WERI-Rb-1 (cell line): ENCODE measurements at regions not wholly inside any gene's neighbourhood (a gene's known extent, or its start where the extent isn't known, plus 50 kb on each side); places are given as distances from the start of the nearest gene placed in this dataset.

Experiments used
- DNase-seq: peaks from one replicate; pipeline ENCODE4 v3.0.0-alpha.2; 2020
- H3K27ac ChIP-seq: fragments of 250-450 bp; sonication (Bioruptor Pico); 2 replicates; pipeline ENCODE4 v1.5.1; 2020; ENCODE audit warnings: mild to moderate bottlenecking, moderate library complexity
- H3K27me3 ChIP-seq: fragments of 250-450 bp; sonication (Bioruptor Pico); 2 replicates; pipeline ENCODE4 v1.5.1; 2021; ENCODE audit warnings: mild to moderate bottlenecking, low read depth, moderate library complexity; ENCODE audit not compliant: insufficient read depth, severe bottlenecking
- H3K36me3 ChIP-seq: fragments of 250-450 bp; sonication (Bioruptor Pico); 2 replicates; pipeline ENCODE4 v1.5.1; 2020; ENCODE audit warnings: mild to moderate bottlenecking, moderate library complexity
- H3K4me3 ChIP-seq: 2 replicates; pipeline ENCODE4 v1.5.1; 2011; ENCODE audit warnings: low read depth, mild to moderate bottlenecking, control low read depth, low read length
- H3K9me3 ChIP-seq: fragments of 250-450 bp; sonication (Bioruptor Pico); 2 replicates; pipeline ENCODE4 v1.5.1; 2021; ENCODE audit warnings: mild to moderate bottlenecking, moderate library complexity; ENCODE audit not compliant: severe bottlenecking
- CTCF ChIP-seq: IDR thresholded peaks from 2 replicates; pipeline ENCODE4 v1.5.1; 2011; ENCODE audit warnings: low read depth, mild to moderate bottlenecking, control low read depth, inconsistent platforms, low read length

DNA sequence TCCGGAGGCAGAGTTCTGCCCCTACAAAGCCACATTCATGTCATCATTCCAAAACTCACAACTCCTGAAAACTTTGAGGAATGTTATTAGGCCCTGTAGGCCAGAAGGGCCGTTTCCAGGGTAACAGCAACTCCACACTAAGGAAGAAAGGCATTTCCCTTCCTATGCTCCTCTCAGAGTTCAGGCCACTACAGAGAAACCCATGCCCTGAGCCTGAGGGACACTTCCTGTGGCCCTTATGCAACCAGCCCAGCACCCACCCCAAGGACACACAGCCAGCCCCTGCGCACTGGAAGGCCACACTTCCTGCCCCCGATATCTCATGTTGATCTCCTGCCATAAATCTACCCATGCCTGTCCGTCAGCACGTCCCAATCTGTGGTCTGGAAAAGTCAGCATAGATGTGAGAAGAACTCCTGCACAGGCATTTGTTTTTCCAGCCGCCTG lies 289.3 kb downstream of the BCOR start:
- Histone ChIP-seq H3K27me3 (no peaks in the 10 kb centered on the region), H3K36me3 (no peaks in the 10 kb centered on the region), H3K27ac (no peak overlapping the region), H3K4me3 (no peak overlapping the region), H3K9me3 (peaks cover 5% of the 10 kb centered on the region)
- DNase-seq: no peak
- no peak for TF ChIP-seq CTCF

GRCh38 chrX:39809331-39809730 lies 288.4 kb downstream of the BCOR start:
- no peak overlapping the region for H3K27ac ChIP-seq
- no peak for DNase-seq
- no peak for TF ChIP-seq CTCF
- no peaks in the 10 kb centered on the region for H3K36me3 ChIP-seq
- H3K27me3 ChIP-seq: no peaks in the 10 kb centered on the region
- peaks cover 5% of the 10 kb centered on the region for H3K9me3 ChIP-seq
- H3K4me3 ChIP-seq: no peak overlapping the region

DNA sequence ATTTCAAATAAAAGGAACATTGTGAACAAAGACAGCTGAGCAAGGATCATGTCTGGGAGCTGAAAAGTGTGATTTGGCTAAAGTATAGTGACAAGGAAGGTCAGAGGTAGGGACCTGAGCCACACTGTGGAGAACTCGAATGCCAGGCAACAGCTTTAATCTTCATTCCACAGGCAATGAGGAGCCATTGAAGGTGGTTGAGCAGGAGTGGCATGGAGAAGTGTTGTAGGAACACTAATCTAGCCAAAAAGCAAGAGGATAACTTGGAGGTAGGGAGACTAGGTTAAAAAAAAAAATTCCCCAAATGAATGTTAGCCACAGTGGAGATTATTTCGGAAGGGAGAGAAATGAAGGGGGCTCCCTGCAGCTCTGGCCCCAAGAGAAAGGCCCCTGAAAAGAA lies 286.9 kb downstream of the BCOR start:
- no peak for TF ChIP-seq CTCF
- Histone ChIP-seq H3K9me3 (peaks cover 5% of the 10 kb centered on the region), H3K36me3 (no peaks in the 10 kb centered on the region), H3K27me3 (no peaks in the 10 kb centered on the region), H3K4me3 (no peak overlapping the region), H3K27ac (peak overlapping the region; percentile 32)
- no peak for DNase-seq

DNA sequence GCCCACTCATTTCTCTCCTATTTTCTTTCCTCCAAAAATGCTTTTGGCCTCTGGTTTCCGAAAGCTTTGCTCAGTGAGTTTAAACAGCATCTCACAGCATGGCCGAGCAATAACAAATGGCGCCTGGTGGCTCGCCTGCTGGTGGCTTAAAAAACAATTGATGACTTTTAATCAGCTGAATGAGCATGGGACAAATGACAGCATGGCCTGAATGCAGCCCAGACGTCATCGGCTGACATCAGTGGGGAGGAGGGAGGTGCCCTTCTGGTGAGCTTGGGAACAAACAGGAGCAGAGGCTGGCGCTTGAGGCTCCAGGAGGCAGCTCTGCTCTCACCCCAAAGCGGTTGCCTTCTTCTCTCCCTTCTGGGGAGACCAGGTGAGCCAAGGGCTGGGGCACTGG lies 286.4 kb downstream of the BCOR start:
- peak; percentile 76 for DNase-seq

GRCh38 chrX:39813631-39814277 lies 284.0 kb downstream of the BCOR start:
- Histone ChIP-seq H3K36me3 (no peaks in the 10 kb centered on the region), H3K27ac (peak overlapping the region; percentile 76), H3K9me3 (peaks cover 5% of the 10 kb centered on the region), H3K27me3 (no peaks in the 10 kb centered on the region), H3K4me3 (no peak overlapping the region)
- peak; percentile 16; the same call in 1 of the 2 replicates for TF ChIP-seq CTCF
- peak; percentile 96 for DNase-seq

More for the DNA sequence above, 286.4 kb downstream of the BCOR start:
- Histone ChIP-seq H3K9me3 (peaks cover 5% of the 10 kb centered on the region), H3K36me3 (no peaks in the 10 kb centered on the region), H3K4me3 (no peak overlapping the region), H3K27ac (peak overlapping the region; percentile 32), H3K27me3 (no peaks in the 10 kb centered on the region)
- no peak for TF ChIP-seq CTCF

- peak; percentile 68 for TF ChIP-seq CTCF
- H3K36me3 ChIP-seq: no peaks in the 10 kb centered on the region
- DNase-seq: peak; percentile 52
- peaks cover 5% of the 10 kb centered on the region for H3K9me3 ChIP-seq
- H3K27ac ChIP-seq: peak overlapping the region; percentile 76
- no peak overlapping the region for H3K4me3 ChIP-seq
- H3K27me3 ChIP-seq: no peaks in the 10 kb centered on the region
These were observed 283.4 kb downstream of the BCOR start for GRCh38 chrX:39814391-39814790.
